ENCODE measurements at regions not wholly inside any gene's neighbourhood (a gene's known extent, or its start where the extent isn't known, plus 50 kb on each side); places are given as distances from the start of the nearest gene placed in this dataset.

DNA sequence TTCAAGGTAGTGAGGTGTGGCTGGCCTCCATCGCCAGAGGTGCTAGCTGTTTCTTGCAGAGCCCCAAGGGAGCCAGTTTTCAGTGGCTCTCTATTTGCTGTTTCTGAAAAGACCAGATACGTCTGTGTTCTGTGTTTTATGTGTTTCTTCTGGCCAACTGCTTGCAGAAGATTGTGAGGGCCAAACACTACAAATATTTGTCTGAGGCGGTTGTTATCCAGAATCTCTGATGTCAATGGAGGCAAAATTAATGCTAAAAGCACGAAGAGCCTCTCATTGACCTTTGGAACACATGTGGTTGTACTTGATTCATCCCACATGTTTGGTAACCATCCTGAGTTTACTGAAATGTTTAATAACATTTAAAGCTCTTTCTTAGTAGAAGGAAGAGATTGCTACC is 113.9 kb downstream of the CT47B1 start:
- Histone ChIP-seq H3K18ac (ENCODE audit: insufficient read length, low read depth, low read length) (no peak overlapping the region), H2BK120ac (ENCODE audit: low read depth, low read length, poor library complexity, severe bottlenecking) (no peak overlapping the region), H4K5ac (ENCODE audit: insufficient read length, low read depth, low read length) (no peak overlapping the region), H2BK12ac (ENCODE audit: insufficient read length, low read depth, low read length) (no peak overlapping the region), H2AFZ (ENCODE audit: low read length) (no peak overlapping the region), H3K4me1 (ENCODE audit: insufficient read depth, low read length) (no peaks in the 10 kb centered on the region), H3K9ac (ENCODE audit: extremely low read depth, insufficient read length, low read length) (no peak overlapping the region), H3K27ac (ENCODE audit: insufficient read length, low read depth, low read length) (no peak overlapping the region), H2BK5ac (ENCODE audit: insufficient read length, low read length) (no peak overlapping the region), H2AK5ac (ENCODE audit: insufficient read length, low read length) (no peak overlapping the region), H2BK15ac (ENCODE audit: low read depth, low read length) (no peak overlapping the region), H3K4me2 (ENCODE audit: insufficient read depth, insufficient read length, low read length) (no peak overlapping the region), H3K14ac (ENCODE audit: insufficient read depth, low read length) (no peak overlapping the region), H3K79me1 (ENCODE audit: insufficient read depth, low read depth, low read length, poor library complexity, severe bottlenecking) (no peaks in the 10 kb centered on the region), H4K91ac (ENCODE audit: insufficient read length, low read depth, low read length) (no peak overlapping the region), H3K27me3 (ENCODE audit: insufficient read depth, low read length) (no peaks in the 10 kb centered on the region), H3K4ac (ENCODE audit: low read depth, low read length) (no peak overlapping the region), H3K9me3 (ENCODE audit: control insufficient read depth, low read depth, low read length) (peaks cover 14% of the 10 kb centered on the region), H3K23ac (ENCODE audit: insufficient read length, low read depth, low read length) (no peak overlapping the region), H4K20me1 (ENCODE audit: control insufficient read depth, insufficient read depth, insufficient read length) (no peaks in the 10 kb centered on the region), H3K79me2 (ENCODE audit: insufficient read depth, low read length) (no peaks in the 10 kb centered on the region), H3T11ph (ENCODE audit: low read length) (no peak overlapping the region), H3K23me2 (ENCODE audit: insufficient read length, low read depth, low read length, poor library complexity, severe bottlenecking) (no peaks in the 10 kb centered on the region), H3K56ac (ENCODE audit: insufficient read length, low read depth, low read length) (no peak overlapping the region), H2BK20ac (ENCODE audit: low read depth, low read length, poor library complexity, severe bottlenecking) (no peak overlapping the region), H4K8ac (replicated peaks; ENCODE audit: insufficient read length, low read depth, low read length) (no peak overlapping the region)
- Mint-ChIP-seq H3K27ac (no peak overlapping the region), H3K4me3 (no peak overlapping the region), H3K27me3 (ENCODE audit: low read depth) (peaks cover 27% of the 10 kb centered on the region), H3K36me3 (ENCODE audit: insufficient read depth in 1 of 3, low read depth in 3 of 3) (peaks cover 0 to 2% (median 1%) of the 10 kb centered on the region in 3 experiments; a peak in 3 of 7 replicates), H3K4me1 (peaks cover 0 to under 1% of the 10 kb centered on the region in 2 experiments; a peak in 1 of 4 replicates), H3K9me3 (peaks cover 60 to 73% of the 10 kb centered on the region in 2 experiments)
- DNase-seq, result no peak
- no CpG with 5 or more reads among the region's 4 CpGs for WGBS (ENCODE audit: extremely low coverage, insufficient read length, low lambda C conversion rate)
- TF ChIP-seq, protein P1, sequence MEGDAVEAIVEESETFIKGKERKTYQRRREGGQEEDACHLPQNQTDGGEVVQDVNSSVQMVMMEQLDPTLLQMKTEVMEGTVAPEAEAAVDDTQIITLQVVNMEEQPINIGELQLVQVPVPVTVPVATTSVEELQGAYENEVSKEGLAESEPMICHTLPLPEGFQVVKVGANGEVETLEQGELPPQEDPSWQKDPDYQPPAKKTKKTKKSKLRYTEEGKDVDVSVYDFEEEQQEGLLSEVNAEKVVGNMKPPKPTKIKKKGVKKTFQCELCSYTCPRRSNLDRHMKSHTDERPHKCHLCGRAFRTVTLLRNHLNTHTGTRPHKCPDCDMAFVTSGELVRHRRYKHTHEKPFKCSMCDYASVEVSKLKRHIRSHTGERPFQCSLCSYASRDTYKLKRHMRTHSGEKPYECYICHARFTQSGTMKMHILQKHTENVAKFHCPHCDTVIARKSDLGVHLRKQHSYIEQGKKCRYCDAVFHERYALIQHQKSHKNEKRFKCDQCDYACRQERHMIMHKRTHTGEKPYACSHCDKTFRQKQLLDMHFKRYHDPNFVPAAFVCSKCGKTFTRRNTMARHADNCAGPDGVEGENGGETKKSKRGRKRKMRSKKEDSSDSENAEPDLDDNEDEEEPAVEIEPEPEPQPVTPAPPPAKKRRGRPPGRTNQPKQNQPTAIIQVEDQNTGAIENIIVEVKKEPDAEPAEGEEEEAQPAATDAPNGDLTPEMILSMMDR (conservative IDR thresholded peaks at IDR 0.05), result no peak
